HG02798 (cell line): ENCODE measurements at regions not wholly inside any gene's neighbourhood (a gene's known extent, or its start where the extent isn't known, plus 50 kb on each side); places are given as distances from the start of the nearest gene placed in this dataset.

Experiments used
- ATAC-seq: cut with Tn5 transposase; IDR thresholded peaks from one replicate; pipeline ENCODE4 v1.9.1; 2021; ENCODE audit warnings: mild to moderate bottlenecking; ENCODE audit not compliant: unreplicated experiment, poor library complexity

GRCh38 chr21:43277481-43278351 is 108.9 kb downstream of the CRYAA start:
- ATAC-seq, result no peak

DNA sequence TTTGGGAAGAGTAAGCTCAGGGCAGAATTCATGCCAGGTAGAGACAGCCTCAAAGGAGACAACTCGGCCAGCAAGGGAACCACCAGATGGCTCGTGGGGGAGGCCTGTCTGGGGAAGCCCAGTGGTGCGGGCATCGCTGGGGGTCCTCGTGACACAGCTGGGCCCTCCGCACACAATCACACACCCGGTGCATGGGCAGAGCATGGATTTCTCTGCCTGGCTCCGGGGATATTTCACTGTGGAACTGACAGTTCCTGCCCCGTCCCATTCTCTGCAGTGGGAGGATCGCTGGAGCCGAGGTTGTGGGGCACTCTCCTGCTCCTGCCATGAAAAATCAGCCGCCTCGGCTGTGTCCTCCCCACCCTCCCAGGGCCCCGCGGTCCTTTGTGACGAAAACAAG is 108.0 kb downstream of the CRYAA start:
- ATAC-seq, result no peak

GRCh38 chr21:43275421-43276211 is 106.8 kb downstream of the CRYAA start:
- no peak for ATAC-seq

DNA sequence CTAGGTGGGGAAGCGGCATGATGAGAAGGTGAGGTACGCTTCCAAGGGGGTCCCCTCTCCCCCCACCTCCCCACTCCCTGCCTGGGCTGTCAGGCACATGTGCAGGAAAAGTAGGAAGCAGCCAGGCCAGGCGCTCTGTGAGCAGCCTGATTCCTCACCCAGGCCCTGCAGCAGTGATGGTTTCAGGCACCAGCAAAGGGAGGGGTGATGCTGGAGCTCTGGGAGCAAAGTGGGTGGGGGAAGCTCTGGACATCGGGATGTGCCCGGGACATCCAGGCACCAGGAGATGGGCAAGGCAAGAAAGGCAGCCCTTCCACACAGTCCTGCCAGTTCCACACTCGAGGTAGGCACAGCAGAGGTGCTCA is 106.1 kb downstream of the CRYAA start:
- no peak for ATAC-seq

- ATAC-seq, result no peak
These were observed 105.5 kb downstream of the CRYAA start for GRCh38 chr21:43274022-43274945.

- no peak for ATAC-seq
These were observed 104.9 kb downstream of the CRYAA start for GRCh38 chr21:43273708-43274021.

DNA sequence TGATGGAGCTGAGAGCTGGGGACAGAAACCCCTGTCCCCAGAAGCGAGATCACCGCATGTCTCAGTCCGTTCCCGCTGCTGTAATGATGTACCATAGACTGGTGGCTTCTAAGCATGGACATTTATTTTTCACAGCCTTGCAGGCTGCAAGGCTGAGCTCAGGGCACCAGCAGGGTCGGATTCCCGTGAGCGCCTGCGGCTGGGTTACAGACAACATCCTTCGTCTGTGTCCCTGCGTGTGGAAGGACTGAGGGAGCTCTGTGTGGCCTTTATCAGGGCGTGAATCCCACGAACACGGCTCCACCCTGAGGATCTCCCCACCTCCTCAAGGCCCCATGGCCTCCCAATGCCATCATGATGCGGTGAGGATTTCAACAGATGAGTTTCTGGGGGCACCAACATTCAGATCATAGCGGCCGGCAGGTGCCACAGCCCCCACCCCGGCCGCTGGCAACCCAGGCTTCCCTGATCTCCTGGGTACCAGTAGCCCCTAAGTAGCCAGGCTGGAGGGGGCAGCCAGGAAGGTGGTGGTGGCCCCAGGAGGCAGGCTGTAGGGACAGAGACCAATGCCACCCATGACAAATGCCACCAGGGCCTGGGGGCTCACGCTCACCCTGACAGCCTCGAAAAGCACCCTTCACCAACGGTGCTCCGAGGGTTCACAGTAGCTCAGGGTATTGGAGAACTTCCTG is 104.4 kb downstream of the CRYAA start:
- no peak for ATAC-seq

GRCh38 chr21:43272591-43272990 is 103.8 kb downstream of the CRYAA start:
- ATAC-seq, result no peak

DNA sequence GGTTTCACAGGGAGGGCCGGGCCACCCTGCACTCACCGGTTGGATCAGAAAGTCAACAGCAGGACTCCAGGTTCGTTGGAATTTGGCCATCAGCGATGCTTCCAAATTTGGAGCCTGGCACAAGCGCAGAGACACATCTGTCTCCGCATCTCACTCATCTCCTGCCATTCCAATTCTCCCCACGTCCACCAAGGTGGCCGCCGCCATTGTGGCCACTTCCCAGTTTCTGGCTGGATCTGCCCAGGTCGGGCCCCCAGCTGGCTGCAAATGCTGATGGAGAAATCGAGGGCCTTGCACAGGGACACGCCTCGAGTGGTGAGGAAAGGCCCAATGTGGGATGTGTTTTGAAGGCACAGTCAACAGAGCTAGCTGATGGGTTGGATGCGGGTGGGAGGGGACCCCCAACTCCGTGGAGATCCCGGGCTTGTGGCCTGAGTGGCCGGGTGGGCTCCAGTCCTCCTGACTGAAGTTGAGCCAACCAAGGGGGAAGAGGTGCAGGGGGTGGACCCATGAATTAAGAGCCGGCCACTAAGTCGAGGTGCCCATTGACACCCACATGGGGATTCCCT is 102.7 kb downstream of the CRYAA start:
- ATAC-seq, result no peak

GRCh38 chr21:43270800-43271301 is 102.0 kb downstream of the CRYAA start:
- ATAC-seq, result no peak

GRCh38 chr21:43269957-43270705 is 101.3 kb downstream of the CRYAA start:
- no peak for ATAC-seq

- ATAC-seq, result no peak
These were observed 100.6 kb downstream of the CRYAA start for GRCh38 chr21:43269440-43269839.

DNA sequence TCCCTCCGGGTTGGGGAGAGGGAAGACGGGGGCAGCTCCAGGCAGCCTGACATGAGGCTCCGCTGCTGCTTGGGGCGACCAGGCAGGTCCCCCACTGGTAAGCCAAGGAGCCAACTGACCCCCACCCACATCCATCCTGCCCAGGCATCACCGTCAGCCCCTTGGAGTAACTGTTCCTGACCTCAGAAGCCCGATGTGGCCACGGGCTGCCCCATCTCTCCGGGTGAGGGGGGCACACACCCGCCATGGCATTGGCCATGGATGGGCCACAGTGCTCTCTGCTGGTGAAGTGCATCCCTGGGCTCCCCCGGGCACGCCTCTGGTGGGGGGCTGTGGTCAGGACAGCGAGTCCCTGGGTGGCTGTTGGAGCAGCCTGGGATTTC is 100.0 kb downstream of the CRYAA start:
- no peak for ATAC-seq

DNA sequence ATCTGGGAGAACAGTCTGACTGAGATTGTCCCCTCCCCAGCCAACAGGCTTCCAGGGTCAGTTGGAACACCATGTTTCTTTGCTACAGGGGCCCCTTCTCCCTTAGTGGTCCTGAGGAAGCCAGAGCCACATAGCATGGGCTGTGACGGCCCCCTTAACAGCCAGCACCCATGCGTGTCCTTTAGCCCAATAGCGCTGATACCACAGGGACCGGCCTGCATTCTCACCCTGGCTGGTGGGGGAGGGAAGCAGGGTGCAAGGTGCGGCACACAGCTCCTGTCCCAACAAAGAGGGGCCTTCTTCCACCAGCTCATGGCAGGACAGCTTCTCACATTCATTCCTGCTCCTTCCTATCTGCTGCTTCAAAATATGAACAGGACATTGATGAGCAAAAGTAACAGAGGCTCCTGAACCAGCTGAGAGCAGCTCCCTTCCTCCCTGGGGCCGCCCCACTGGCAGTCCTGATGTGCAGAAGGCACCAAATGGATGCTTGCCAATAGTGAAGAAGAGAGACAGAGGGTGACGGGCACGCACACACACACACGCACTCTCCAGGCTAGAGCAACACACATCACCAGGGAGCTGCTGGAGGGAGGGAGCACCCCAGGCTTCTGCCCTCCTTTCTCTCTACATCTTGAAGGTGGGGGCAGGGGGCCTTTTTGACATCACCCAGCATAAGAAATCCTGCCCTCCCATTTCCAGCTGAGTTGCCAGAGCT is 99.4 kb downstream of the CRYAA start:
- ATAC-seq, result no peak

DNA sequence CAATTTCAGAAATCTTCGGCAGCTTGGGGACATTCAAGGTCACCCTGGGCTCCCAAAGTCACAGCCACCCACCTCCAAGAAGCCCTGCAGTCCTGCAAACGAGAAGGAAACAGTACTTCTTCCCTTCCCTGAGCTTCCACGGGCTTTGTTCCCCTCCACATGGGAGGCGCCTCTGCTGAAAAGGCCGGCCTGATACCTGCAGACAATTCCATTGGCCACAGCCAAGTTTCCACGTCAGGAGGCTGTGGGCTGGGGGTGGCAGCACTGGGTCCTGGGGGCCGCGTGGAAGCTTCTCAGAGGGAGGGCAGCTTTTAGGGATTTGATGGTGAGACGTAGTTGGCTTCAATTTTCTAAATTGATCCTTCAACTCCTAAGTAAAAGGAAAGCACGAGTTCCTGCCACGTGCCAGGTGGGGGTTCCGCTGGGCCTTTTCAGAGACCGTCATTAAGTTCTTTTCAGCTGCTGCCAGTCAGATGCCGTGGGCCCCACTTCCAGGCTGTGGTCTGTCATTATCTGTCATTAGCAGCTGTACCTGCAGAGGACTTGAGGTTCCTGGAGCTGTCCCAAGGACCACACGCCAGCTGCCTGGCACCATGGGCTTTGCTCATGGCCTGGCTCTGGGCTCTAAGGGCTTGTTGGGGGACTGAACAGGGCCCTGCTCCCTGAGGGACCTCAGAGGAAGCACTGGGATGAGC is 98.7 kb downstream of the CRYAA start:
- ATAC-seq, result no peak

- no peak for ATAC-seq
These were observed 97.7 kb downstream of the CRYAA start for GRCh38 chr21:43266534-43266933.

- no peak for ATAC-seq
These were observed 93.6 kb downstream of the CRYAA start for GRCh38 chr21:43262427-43262826.
